HUES6 (cell line): ENCODE measurements at regions not wholly inside any gene's neighbourhood (a gene's known extent, or its start where the extent isn't known, plus 50 kb on each side); places are given as distances from the start of the nearest gene placed in this dataset.

ENCODE experiments used
- H3K27ac ChIP-seq: 2 replicates; pipeline ENCODE4 v1.7.0; 2013; ENCODE audit warnings: low read depth, mild to moderate bottlenecking, low read length, inconsistent platforms
- H3K27me3 ChIP-seq: 2 replicates; pipeline ENCODE4 v1.6.1; 2013; ENCODE audit warnings: low read length; ENCODE audit not compliant: control insufficient read depth, insufficient read depth
- H3K36me3 ChIP-seq: 2 replicates; pipeline ENCODE4 v1.6.1; 2013; ENCODE audit warnings: low read length; ENCODE audit not compliant: control insufficient read depth, insufficient read depth
- H3K4me1 ChIP-seq: 2 replicates; pipeline ENCODE4 v1.6.1; 2013; ENCODE audit warnings: low read length; ENCODE audit not compliant: control insufficient read depth, insufficient read depth
- H3K4me3 ChIP-seq: 2 replicates; pipeline ENCODE4 v1.5.1; 2013; ENCODE audit warnings: low read depth, low read length
- H3K9ac ChIP-seq: one replicate; pipeline ENCODE4 v1.6.1; 2013; ENCODE audit warnings: mild to moderate bottlenecking, low read length
- H3K9me3 ChIP-seq: 2 replicates; pipeline ENCODE4 v1.6.1; 2013; ENCODE audit warnings: low read depth, low read length; ENCODE audit not compliant: control insufficient read depth, insufficient read depth

- no peak overlapping the region for H3K27ac ChIP-seq
These were observed 150.4 kb upstream of the SEMA3E start for GRCh38 chr7:83799333-83799732.

GRCh38 chr7:83798489-83798888 is 149.6 kb upstream of the SEMA3E start:
- Histone ChIP-seq H3K27me3 (no peaks in the 10 kb centered on the region), H3K4me1 (no peaks in the 10 kb centered on the region)

More at GRCh38 chr7:83799333-83799732, 150.4 kb upstream of the SEMA3E start:
- Histone ChIP-seq H3K4me3 (no peak overlapping the region), H3K9me3 (peaks cover 3% of the 10 kb centered on the region; the same call in 1 of the 2 replicates), H3K27me3 (no peaks in the 10 kb centered on the region), H3K4me1 (no peaks in the 10 kb centered on the region), H3K36me3 (no peaks in the 10 kb centered on the region), H3K9ac (no peak overlapping the region)

GRCh38 chr7:83796760-83797159 is 147.8 kb upstream of the SEMA3E start:
- Histone ChIP-seq H3K27ac (no peak overlapping the region), H3K4me1 (no peaks in the 10 kb centered on the region), H3K36me3 (no peaks in the 10 kb centered on the region), H3K4me3 (no peak overlapping the region), H3K27me3 (no peaks in the 10 kb centered on the region), H3K9me3 (peaks cover 3% of the 10 kb centered on the region; the same call in 1 of the 2 replicates), H3K9ac (no peak overlapping the region)

More at GRCh38 chr7:83798489-83798888, 149.6 kb upstream of the SEMA3E start:
- Histone ChIP-seq H3K27ac (no peak overlapping the region), H3K36me3 (no peaks in the 10 kb centered on the region), H3K4me3 (no peak overlapping the region), H3K9me3 (peaks cover 3% of the 10 kb centered on the region; the same call in 1 of the 2 replicates), H3K9ac (no peak overlapping the region)

GRCh38 chr7:83794829-83795228 is 145.9 kb upstream of the SEMA3E start:
- H3K27me3 ChIP-seq = no peaks in the 10 kb centered on the region
- H3K27ac ChIP-seq = no peak overlapping the region
- no peak overlapping the region for H3K9ac ChIP-seq
- no peaks in the 10 kb centered on the region for H3K9me3 ChIP-seq
- H3K4me1 ChIP-seq = no peaks in the 10 kb centered on the region
- H3K4me3 ChIP-seq = no peak overlapping the region
- H3K36me3 ChIP-seq = no peaks in the 10 kb centered on the region

GRCh38 chr7:83793558-83793957 is 144.6 kb upstream of the SEMA3E start:
- no peak overlapping the region for H3K4me3 ChIP-seq
- no peak overlapping the region for H3K9ac ChIP-seq
- no peaks in the 10 kb centered on the region for H3K4me1 ChIP-seq
- H3K27ac ChIP-seq = no peak overlapping the region
- no peaks in the 10 kb centered on the region for H3K27me3 ChIP-seq
- no peaks in the 10 kb centered on the region for H3K36me3 ChIP-seq
- no peaks in the 10 kb centered on the region for H3K9me3 ChIP-seq

GRCh38 chr7:83791737-83792136 is 142.8 kb upstream of the SEMA3E start:
- Histone ChIP-seq H3K36me3 (no peaks in the 10 kb centered on the region), H3K4me3 (no peak overlapping the region), H3K4me1 (no peaks in the 10 kb centered on the region), H3K27ac (no peak overlapping the region), H3K9me3 (no peaks in the 10 kb centered on the region), H3K9ac (no peak overlapping the region), H3K27me3 (no peaks in the 10 kb centered on the region)

- no peaks in the 10 kb centered on the region for H3K9me3 ChIP-seq
- no peak overlapping the region for H3K9ac ChIP-seq
- no peak overlapping the region for H3K4me3 ChIP-seq
- no peak overlapping the region for H3K27ac ChIP-seq
- H3K27me3 ChIP-seq = no peaks in the 10 kb centered on the region
- no peaks in the 10 kb centered on the region for H3K4me1 ChIP-seq
- H3K36me3 ChIP-seq = no peaks in the 10 kb centered on the region
These were observed 137.9 kb upstream of the SEMA3E start for GRCh38 chr7:83786858-83787257.

- no peak overlapping the region for H3K27ac ChIP-seq
- no peaks in the 10 kb centered on the region for H3K36me3 ChIP-seq
- H3K27me3 ChIP-seq = no peaks in the 10 kb centered on the region
- H3K9ac ChIP-seq = no peak overlapping the region
- H3K4me3 ChIP-seq = no peak overlapping the region
- no peaks in the 10 kb centered on the region for H3K4me1 ChIP-seq
- no peaks in the 10 kb centered on the region for H3K9me3 ChIP-seq
These were observed 133.7 kb upstream of the SEMA3E start for GRCh38 chr7:83782628-83783027.

- H3K27me3 ChIP-seq = no peaks in the 10 kb centered on the region
- no peaks in the 10 kb centered on the region for H3K9me3 ChIP-seq
- no peaks in the 10 kb centered on the region for H3K36me3 ChIP-seq
- no peak overlapping the region for H3K27ac ChIP-seq
- H3K4me3 ChIP-seq = no peak overlapping the region
- H3K9ac ChIP-seq = no peak overlapping the region
- H3K4me1 ChIP-seq = no peaks in the 10 kb centered on the region
These were observed 129.1 kb upstream of the SEMA3E start for GRCh38 chr7:83778073-83778443.

- Histone ChIP-seq H3K9ac (no peak overlapping the region), H3K4me3 (no peak overlapping the region), H3K27ac (no peak overlapping the region), H3K4me1 (no peaks in the 10 kb centered on the region), H3K9me3 (no peaks in the 10 kb centered on the region), H3K36me3 (no peaks in the 10 kb centered on the region), H3K27me3 (no peaks in the 10 kb centered on the region)
These were observed 128.6 kb upstream of the SEMA3E start for GRCh38 chr7:83777406-83778072.

GRCh38 chr7:83769407-83769806 is 120.5 kb upstream of the SEMA3E start:
- no peaks in the 10 kb centered on the region for H3K9me3 ChIP-seq
- H3K27ac ChIP-seq = no peak overlapping the region
- no peak overlapping the region for H3K9ac ChIP-seq
- H3K27me3 ChIP-seq = no peaks in the 10 kb centered on the region
- no peaks in the 10 kb centered on the region for H3K36me3 ChIP-seq
- H3K4me1 ChIP-seq = no peaks in the 10 kb centered on the region
- no peak overlapping the region for H3K4me3 ChIP-seq
